Ishikawa (cell line): ENCODE measurements at regions not wholly inside any gene's neighbourhood (a gene's known extent, or its start where the extent isn't known, plus 50 kb on each side); places are given as distances from the start of the nearest gene placed in this dataset.

Experiments used
- CEBPB ChIP-seq: IDR thresholded peaks from 2 replicates; pipeline ENCODE4 v1.6.1; 2012
- CREB1 ChIP-seq: IDR thresholded peaks from 2 replicates; pipeline ENCODE4 v1.6.1; 2012; ENCODE audit warnings: low read depth
- EGR1 ChIP-seq: IDR thresholded peaks from 2 replicates; pipeline ENCODE4 v1.6.1; 2012
- EP300 ChIP-seq: IDR thresholded peaks from 2 replicates; pipeline ENCODE4 v1.6.1; 2012; ENCODE audit warnings: borderline replicate concordance
- FOXM1 ChIP-seq: IDR thresholded peaks from 2 replicates; pipeline ENCODE4 v1.6.1; 2012; ENCODE audit warnings: low read depth, borderline replicate concordance
- NFIC ChIP-seq: IDR thresholded peaks from 2 replicates; pipeline ENCODE4 v1.6.1; 2012
- RAD21 ChIP-seq: IDR thresholded peaks from 2 replicates; pipeline ENCODE4 v1.6.1; 2012; ENCODE audit warnings: low read depth
- TAF1 ChIP-seq: IDR thresholded peaks from 2 replicates; pipeline ENCODE4 v1.6.1; 2012; ENCODE audit warnings: low read depth, mild to moderate bottlenecking
- TCF12 ChIP-seq: IDR thresholded peaks from 2 replicates; pipeline ENCODE4 v1.6.1; 2012; ENCODE audit warnings: low read depth
- TEAD4 ChIP-seq: IDR thresholded peaks from 2 replicates; pipeline ENCODE4 v1.6.1; 2012
- YY1 ChIP-seq: IDR thresholded peaks from 2 replicates; pipeline ENCODE4 v1.6.1; 2012; ENCODE audit warnings: low read depth
- ZBTB7A ChIP-seq: IDR thresholded peaks from 2 replicates; pipeline ENCODE4 v1.6.1; 2012; ENCODE audit warnings: low read depth
- TF ChIP-seq, protein P1 (sequence below): IDR thresholded peaks from 2 replicates; pipeline ENCODE4 v1.6.1; 2012
- TF ChIP-seq, protein P2 (sequence below): IDR thresholded peaks from 2 replicates; pipeline ENCODE4 v1.6.1; 2012; ENCODE audit warnings: low read depth, mild to moderate bottlenecking
- TF ChIP-seq, protein P3 (sequence below): IDR thresholded peaks from 2 replicates; pipeline ENCODE4 v1.6.1; 2012

DNA sequence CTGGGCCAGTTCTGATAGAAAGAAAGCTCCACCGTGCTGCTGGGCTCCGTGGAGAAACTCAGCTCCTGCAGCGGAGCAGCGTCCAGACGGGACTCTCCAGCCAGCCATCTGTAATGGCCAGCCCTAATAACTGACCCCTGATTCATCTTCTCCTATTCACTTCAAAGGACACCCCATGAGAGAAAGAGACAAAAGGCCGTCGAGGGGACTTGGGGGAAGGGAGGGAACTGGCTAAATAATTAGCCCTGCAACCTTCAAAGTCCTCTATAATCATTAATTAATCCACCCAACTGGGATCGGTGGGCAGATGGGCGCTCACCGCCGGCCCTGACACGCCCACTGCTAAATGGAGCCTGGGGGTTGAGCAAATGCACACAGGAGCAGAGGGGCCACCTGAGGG is 512.4 kb downstream of the CD83 start:
- TF ChIP-seq, protein P1, sequence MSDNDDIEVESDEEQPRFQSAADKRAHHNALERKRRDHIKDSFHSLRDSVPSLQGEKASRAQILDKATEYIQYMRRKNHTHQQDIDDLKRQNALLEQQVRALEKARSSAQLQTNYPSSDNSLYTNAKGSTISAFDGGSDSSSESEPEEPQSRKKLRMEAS = no peak
- TF ChIP-seq CREB1 = no peak
- no peak for TF ChIP-seq TEAD4
- TF ChIP-seq RAD21 = no peak
- no peak for TF ChIP-seq NFIC
- TF ChIP-seq EGR1 = no peak
- TF ChIP-seq, protein P2, sequence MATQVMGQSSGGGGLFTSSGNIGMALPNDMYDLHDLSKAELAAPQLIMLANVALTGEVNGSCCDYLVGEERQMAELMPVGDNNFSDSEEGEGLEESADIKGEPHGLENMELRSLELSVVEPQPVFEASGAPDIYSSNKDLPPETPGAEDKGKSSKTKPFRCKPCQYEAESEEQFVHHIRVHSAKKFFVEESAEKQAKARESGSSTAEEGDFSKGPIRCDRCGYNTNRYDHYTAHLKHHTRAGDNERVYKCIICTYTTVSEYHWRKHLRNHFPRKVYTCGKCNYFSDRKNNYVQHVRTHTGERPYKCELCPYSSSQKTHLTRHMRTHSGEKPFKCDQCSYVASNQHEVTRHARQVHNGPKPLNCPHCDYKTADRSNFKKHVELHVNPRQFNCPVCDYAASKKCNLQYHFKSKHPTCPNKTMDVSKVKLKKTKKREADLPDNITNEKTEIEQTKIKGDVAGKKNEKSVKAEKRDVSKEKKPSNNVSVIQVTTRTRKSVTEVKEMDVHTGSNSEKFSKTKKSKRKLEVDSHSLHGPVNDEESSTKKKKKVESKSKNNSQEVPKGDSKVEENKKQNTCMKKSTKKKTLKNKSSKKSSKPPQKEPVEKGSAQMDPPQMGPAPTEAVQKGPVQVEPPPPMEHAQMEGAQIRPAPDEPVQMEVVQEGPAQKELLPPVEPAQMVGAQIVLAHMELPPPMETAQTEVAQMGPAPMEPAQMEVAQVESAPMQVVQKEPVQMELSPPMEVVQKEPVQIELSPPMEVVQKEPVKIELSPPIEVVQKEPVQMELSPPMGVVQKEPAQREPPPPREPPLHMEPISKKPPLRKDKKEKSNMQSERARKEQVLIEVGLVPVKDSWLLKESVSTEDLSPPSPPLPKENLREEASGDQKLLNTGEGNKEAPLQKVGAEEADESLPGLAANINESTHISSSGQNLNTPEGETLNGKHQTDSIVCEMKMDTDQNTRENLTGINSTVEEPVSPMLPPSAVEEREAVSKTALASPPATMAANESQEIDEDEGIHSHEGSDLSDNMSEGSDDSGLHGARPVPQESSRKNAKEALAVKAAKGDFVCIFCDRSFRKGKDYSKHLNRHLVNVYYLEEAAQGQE = no peak
- no peak for TF ChIP-seq ZBTB7A
- no peak for TF ChIP-seq TAF1
- TF ChIP-seq EP300 = no peak

DNA sequence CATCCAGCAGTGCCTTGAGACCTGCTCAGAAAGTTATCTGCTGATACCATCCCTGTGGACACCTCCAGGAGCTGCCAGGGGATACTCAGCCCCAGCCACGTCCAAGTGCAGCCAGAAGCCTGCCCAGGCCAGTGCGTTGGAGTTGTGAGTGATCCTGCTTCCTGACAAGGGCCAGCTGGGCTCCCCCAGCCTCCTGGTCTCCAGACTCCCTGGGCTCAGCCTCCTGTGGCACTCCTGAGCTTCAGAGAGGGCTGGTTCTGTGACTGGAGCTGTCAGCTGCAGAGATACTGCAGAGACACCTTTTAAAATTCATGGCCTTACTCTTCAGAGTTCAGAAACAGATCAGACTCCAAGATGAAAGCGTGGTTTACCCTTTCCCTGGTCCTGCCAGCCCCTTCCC is 515.9 kb downstream of the CD83 start:
- no peak for TF ChIP-seq YY1
- no peak for TF ChIP-seq EGR1
- no peak for TF ChIP-seq CEBPB
- TF ChIP-seq, protein P3, sequence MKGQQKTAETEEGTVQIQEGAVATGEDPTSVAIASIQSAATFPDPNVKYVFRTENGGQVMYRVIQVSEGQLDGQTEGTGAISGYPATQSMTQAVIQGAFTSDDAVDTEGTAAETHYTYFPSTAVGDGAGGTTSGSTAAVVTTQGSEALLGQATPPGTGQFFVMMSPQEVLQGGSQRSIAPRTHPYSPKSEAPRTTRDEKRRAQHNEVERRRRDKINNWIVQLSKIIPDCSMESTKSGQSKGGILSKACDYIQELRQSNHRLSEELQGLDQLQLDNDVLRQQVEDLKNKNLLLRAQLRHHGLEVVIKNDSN = no peak
- TF ChIP-seq, protein P2 = no peak
- no peak for TF ChIP-seq TAF1
- no peak for TF ChIP-seq ZBTB7A
- TF ChIP-seq, protein P1 = no peak
- TF ChIP-seq FOXM1 = no peak
- no peak for TF ChIP-seq TEAD4
- no peak for TF ChIP-seq CREB1
- no peak for TF ChIP-seq EP300
- TF ChIP-seq TCF12 = no peak

DNA sequence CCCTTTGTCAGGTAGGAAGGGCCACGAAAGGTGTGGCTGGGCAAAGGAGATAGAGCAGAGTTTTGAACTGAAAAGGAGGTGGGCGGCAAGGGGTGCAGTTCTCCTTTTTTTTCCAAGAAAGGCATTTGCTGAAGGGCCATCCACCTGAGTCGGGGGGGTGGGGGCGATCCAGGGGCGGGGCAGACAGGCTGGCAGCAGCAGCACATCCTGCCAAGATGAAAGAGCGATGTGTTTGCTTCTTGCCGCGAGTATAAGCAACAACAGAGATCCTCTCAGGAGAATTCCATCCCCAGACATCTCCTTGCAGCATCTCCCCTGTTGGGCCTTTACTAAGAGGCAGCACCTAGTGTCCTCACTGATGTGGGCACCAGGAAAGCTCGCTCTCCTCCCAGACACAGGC is 516.5 kb downstream of the CD83 start:
- TF ChIP-seq ZBTB7A (no peak), NFIC (no peak), TAF1 (no peak), CEBPB (no peak), FOXM1 (no peak), EP300 (no peak), CREB1 (no peak), EGR1 (no peak)
- TF ChIP-seq, protein P1 = no peak
- TF ChIP-seq, protein P2 = no peak

DNA sequence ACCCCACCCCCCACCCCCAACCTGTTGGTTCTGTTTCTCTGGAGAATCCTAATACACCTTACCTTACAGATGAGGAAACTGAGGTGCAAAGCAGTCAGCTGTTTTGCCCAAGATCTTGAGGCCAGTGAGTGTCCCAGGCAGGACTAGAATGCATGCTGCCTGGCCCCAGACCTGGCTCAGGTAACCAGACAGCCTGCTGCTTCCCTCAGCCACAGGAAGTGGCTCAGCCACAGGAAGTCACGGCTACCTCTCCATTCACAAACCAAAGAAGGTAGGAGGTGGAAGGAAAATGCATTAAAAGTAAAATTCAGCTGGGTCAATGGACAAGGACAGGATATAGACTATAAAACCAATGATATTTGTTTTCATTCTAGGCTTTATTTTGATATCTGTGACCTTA is 517.6 kb downstream of the CD83 start:
- TF ChIP-seq, protein P2 = no peak
- TF ChIP-seq, protein P1 = no peak
- TF ChIP-seq YY1 (no peak), NFIC (no peak), CREB1 (no peak), TEAD4 (no peak), CEBPB (no peak), TCF12 (no peak), TAF1 (no peak), EGR1 (no peak), ZBTB7A (no peak), RAD21 (no peak), FOXM1 (no peak), EP300 (no peak)
- TF ChIP-seq, protein P3 = no peak
